ENCODE measurements at regions not wholly inside any gene's neighbourhood (a gene's known extent, or its start where the extent isn't known, plus 50 kb on each side); places are given as distances from the start of the nearest gene placed in this dataset.

GRCh38 chr16:73531021-73531420, 483.1 kb upstream of the ZFHX3 start:
- Histone ChIP-seq H3K36me3 (ENCODE audit: control insufficient read depth in 1 of 2, insufficient read depth in 2 of 2, low read length in 2 of 2) (no peaks in the 10 kb centered on the region), H2BK5ac (ENCODE audit: low read depth, low read length, poor library complexity) (no peak overlapping the region), H3K9me3 (ENCODE audit: insufficient read depth, low read depth, low read length) (no peaks in the 10 kb centered on the region), H3K79me2 (ENCODE audit: control insufficient read depth, insufficient read depth, low read length, poor library complexity) (no peaks in the 10 kb centered on the region), H2BK12ac (ENCODE audit: low read length) (no peak overlapping the region), H2AFZ (ENCODE audit: insufficient read depth, low read length, poor library complexity) (no peak overlapping the region), H3K27ac (ENCODE audit: low read depth, low read length) (no peak overlapping the region), H3K4ac (ENCODE audit: low read depth, low read length) (no peak overlapping the region), H2BK120ac (ENCODE audit: insufficient read depth, low read length, poor library complexity) (no peak overlapping the region), H3K18ac (ENCODE audit: low read length) (no peak overlapping the region), H4K91ac (ENCODE audit: low read depth, low read length) (no peak overlapping the region), H3K23ac (ENCODE audit: low read length) (no peak overlapping the region), H3K79me1 (ENCODE audit: low read length) (no peaks in the 10 kb centered on the region), H3K9ac (ENCODE audit: low read length) (no peak overlapping the region), H2AK5ac (ENCODE audit: low read length) (no peak overlapping the region), H3K14ac (ENCODE audit: low read length) (no peak overlapping the region), H4K8ac (ENCODE audit: low read depth, low read length) (no peak overlapping the region), H3K4me1 (ENCODE audit: control insufficient read depth in 1 of 2, insufficient read depth in 2 of 2, low read length in 2 of 2) (no peaks in the 10 kb centered on the region), H3K4me3 (ENCODE audit: low read depth, low read length) (no peak overlapping the region), H3K4me2 (ENCODE audit: low read length) (no peak overlapping the region), H4K12ac (ENCODE audit: low read depth, low read length) (no peak overlapping the region), H3K27me3 (ENCODE audit: insufficient read depth, low read length) (no peaks in the 10 kb centered on the region)
- no peak for DNase-seq
- 100% methylated on average over 1 of the region's 3 CpGs for WGBS (ENCODE audit: extremely low coverage, insufficient coverage, insufficient read length)

DNA sequence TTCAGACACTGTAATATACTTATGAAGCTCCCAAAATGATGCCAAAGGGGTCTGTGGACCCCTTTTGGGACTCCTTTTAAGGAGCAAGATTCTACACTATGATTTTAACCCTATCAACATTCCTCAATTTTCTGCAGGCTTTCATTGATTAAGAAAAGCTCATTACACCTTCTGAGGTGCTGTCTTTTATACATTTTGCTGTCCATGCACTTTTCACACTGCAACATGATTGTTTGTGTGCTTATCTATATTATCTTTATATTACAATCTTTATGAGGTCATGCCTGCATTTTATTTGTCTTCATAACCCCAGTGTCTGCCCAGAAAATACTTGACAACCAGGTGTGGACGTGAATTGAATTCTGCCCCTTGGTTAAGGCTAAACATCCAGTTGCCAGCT, 482.6 kb upstream of the ZFHX3 start:
- Histone ChIP-seq H3K14ac (ENCODE audit: low read length) (no peak overlapping the region), H4K91ac (ENCODE audit: low read depth, low read length) (no peak overlapping the region), H3K79me2 (ENCODE audit: control insufficient read depth, insufficient read depth, low read length, poor library complexity) (no peaks in the 10 kb centered on the region), H3K9me3 (ENCODE audit: insufficient read depth, low read depth, low read length) (no peaks in the 10 kb centered on the region), H4K8ac (ENCODE audit: low read depth, low read length) (no peak overlapping the region), H3K4me2 (ENCODE audit: low read length) (no peak overlapping the region), H3K4ac (ENCODE audit: low read depth, low read length) (no peak overlapping the region), H3K79me1 (ENCODE audit: low read length) (no peaks in the 10 kb centered on the region), H3K27me3 (ENCODE audit: insufficient read depth, low read length) (no peaks in the 10 kb centered on the region), H3K4me1 (ENCODE audit: control insufficient read depth in 1 of 2, insufficient read depth in 2 of 2, low read length in 2 of 2) (no peaks in the 10 kb centered on the region), H2BK12ac (ENCODE audit: low read length) (no peak overlapping the region), H3K18ac (ENCODE audit: low read length) (no peak overlapping the region), H2BK5ac (ENCODE audit: low read depth, low read length, poor library complexity) (no peak overlapping the region), H4K12ac (ENCODE audit: low read depth, low read length) (no peak overlapping the region), H3K23ac (ENCODE audit: low read length) (no peak overlapping the region), H2AK5ac (ENCODE audit: low read length) (no peak overlapping the region), H2BK120ac (ENCODE audit: insufficient read depth, low read length, poor library complexity) (no peak overlapping the region), H3K9ac (ENCODE audit: low read length) (no peak overlapping the region), H2AFZ (ENCODE audit: insufficient read depth, low read length, poor library complexity) (no peak overlapping the region), H3K36me3 (ENCODE audit: control insufficient read depth in 1 of 2, insufficient read depth in 2 of 2, low read length in 2 of 2) (no peaks in the 10 kb centered on the region), H3K27ac (ENCODE audit: low read depth, low read length) (no peak overlapping the region), H3K4me3 (ENCODE audit: low read depth, low read length) (no peak overlapping the region)
- DNase-seq: no peak
- no CpG with 5 or more reads among the region's 1 CpG for WGBS (ENCODE audit: extremely low coverage, insufficient coverage, insufficient read length)

GRCh38 chr16:73529303-73530012, 481.5 kb upstream of the ZFHX3 start:
- Histone ChIP-seq H3K27me3 (ENCODE audit: insufficient read depth, low read length) (no peaks in the 10 kb centered on the region), H2AFZ (ENCODE audit: insufficient read depth, low read length, poor library complexity) (no peak overlapping the region), H2BK12ac (ENCODE audit: low read length) (no peak overlapping the region), H3K79me1 (ENCODE audit: low read length) (no peaks in the 10 kb centered on the region), H3K9ac (ENCODE audit: low read length) (no peak overlapping the region), H3K4me3 (ENCODE audit: low read depth, low read length) (no peak overlapping the region), H2BK5ac (ENCODE audit: low read depth, low read length, poor library complexity) (no peak overlapping the region), H3K4me2 (ENCODE audit: low read length) (no peak overlapping the region), H2BK120ac (ENCODE audit: insufficient read depth, low read length, poor library complexity) (no peak overlapping the region), H4K12ac (ENCODE audit: low read depth, low read length) (no peak overlapping the region), H3K4me1 (ENCODE audit: control insufficient read depth in 1 of 2, insufficient read depth in 2 of 2, low read length in 2 of 2) (no peaks in the 10 kb centered on the region), H3K79me2 (ENCODE audit: control insufficient read depth, insufficient read depth, low read length, poor library complexity) (no peaks in the 10 kb centered on the region), H4K8ac (ENCODE audit: low read depth, low read length) (no peak overlapping the region), H3K36me3 (ENCODE audit: control insufficient read depth in 1 of 2, insufficient read depth in 2 of 2, low read length in 2 of 2) (no peaks in the 10 kb centered on the region), H3K4ac (ENCODE audit: low read depth, low read length) (no peak overlapping the region), H3K27ac (ENCODE audit: low read depth, low read length) (no peak overlapping the region), H3K9me3 (ENCODE audit: insufficient read depth, low read depth, low read length) (no peaks in the 10 kb centered on the region), H3K23ac (ENCODE audit: low read length) (no peak overlapping the region), H4K91ac (ENCODE audit: low read depth, low read length) (no peak overlapping the region), H3K14ac (ENCODE audit: low read length) (no peak overlapping the region), H2AK5ac (ENCODE audit: low read length) (no peak overlapping the region), H3K18ac (ENCODE audit: low read length) (no peak overlapping the region)
- DNase-seq: no peak
- WGBS (ENCODE audit: extremely low coverage, insufficient coverage, insufficient read length): no CpG with 5 or more reads among the region's 11 CpGs

DNA sequence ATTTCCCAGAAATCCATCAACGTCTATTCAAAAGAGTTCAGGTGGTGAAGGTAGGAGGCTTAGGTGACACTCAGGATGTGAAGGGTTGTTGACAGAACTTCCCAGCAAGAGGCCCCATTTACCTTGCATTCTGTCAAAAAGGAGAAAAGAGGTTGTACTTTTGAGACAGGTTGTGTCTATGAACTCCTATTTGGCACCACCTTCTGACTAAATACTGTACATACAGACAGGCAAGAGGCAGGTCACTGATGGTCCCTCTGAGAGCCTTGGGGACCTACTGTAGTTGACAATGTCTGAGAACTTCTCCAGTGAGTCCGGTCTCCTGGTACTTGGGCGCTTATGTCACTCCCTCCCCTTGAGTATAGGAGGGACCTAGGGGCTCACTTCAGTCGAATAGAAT, 479.3 kb upstream of the ZFHX3 start:
- Histone ChIP-seq H3K14ac (ENCODE audit: low read length) (no peak overlapping the region), H3K9me3 (ENCODE audit: insufficient read depth, low read depth, low read length) (no peaks in the 10 kb centered on the region), H3K9ac (ENCODE audit: low read length) (no peak overlapping the region), H4K91ac (ENCODE audit: low read depth, low read length) (no peak overlapping the region), H3K36me3 (ENCODE audit: control insufficient read depth in 1 of 2, insufficient read depth in 2 of 2, low read length in 2 of 2) (no peaks in the 10 kb centered on the region), H3K4ac (ENCODE audit: low read depth, low read length) (no peak overlapping the region), H2AFZ (ENCODE audit: insufficient read depth, low read length, poor library complexity) (no peak overlapping the region), H4K12ac (ENCODE audit: low read depth, low read length) (no peak overlapping the region), H2BK5ac (ENCODE audit: low read depth, low read length, poor library complexity) (no peak overlapping the region), H3K18ac (ENCODE audit: low read length) (no peak overlapping the region), H4K8ac (ENCODE audit: low read depth, low read length) (no peak overlapping the region), H2BK12ac (ENCODE audit: low read length) (no peak overlapping the region), H3K4me1 (ENCODE audit: control insufficient read depth in 1 of 2, insufficient read depth in 2 of 2, low read length in 2 of 2) (no peaks in the 10 kb centered on the region), H3K79me1 (ENCODE audit: low read length) (no peaks in the 10 kb centered on the region), H3K79me2 (ENCODE audit: control insufficient read depth, insufficient read depth, low read length, poor library complexity) (no peaks in the 10 kb centered on the region), H3K23ac (ENCODE audit: low read length) (no peak overlapping the region), H2BK120ac (ENCODE audit: insufficient read depth, low read length, poor library complexity) (no peak overlapping the region), H2AK5ac (ENCODE audit: low read length) (no peak overlapping the region), H3K27me3 (ENCODE audit: insufficient read depth, low read length) (no peaks in the 10 kb centered on the region), H3K4me2 (ENCODE audit: low read length) (no peak overlapping the region), H3K4me3 (ENCODE audit: low read depth, low read length) (no peak overlapping the region), H3K27ac (ENCODE audit: low read depth, low read length) (no peak overlapping the region)
- WGBS (ENCODE audit: extremely low coverage, insufficient coverage, insufficient read length): no CpG with 5 or more reads among the region's 4 CpGs
- peak in 1 of 2 donors; percentile 15 for DNase-seq
